Astrocyte (in vitro differentiated cells and primary cell): ENCODE measurements at regions not wholly inside any gene's neighbourhood (a gene's known extent, or its start where the extent isn't known, plus 50 kb on each side); places are given as distances from the start of the nearest gene placed in this dataset.
"Not testable (repeated sequence)": the region's sequence is repeated elsewhere in the genome, so short reads cannot be mapped to it uniquely, and the experiment has no call there.

ENCODE experiments used
- DNase-seq: peaks from one replicate; pipeline ENCODE4 v3.0.0-alpha.2; 2010; ENCODE audit warnings: low read depth
- FAIRE-seq: peaks from 2 replicates; lab custom pipeline; 2011; peaks lifted over from hg19 to GRCh38; lab: Jason Lieb, UNC
- H2AFZ ChIP-seq: 2 replicates; pipeline ENCODE4 v1.6.0; 2012; ENCODE audit warnings: low read depth, low read length, inconsistent platforms
- H3K27ac ChIP-seq: 2 replicates; pipeline ENCODE4 v1.5.1; 2011; ENCODE audit warnings: low read depth, low read length, inconsistent platforms
- H3K27me3 ChIP-seq: 2 replicates; pipeline ENCODE4 v1.6.0; 2011; ENCODE audit warnings: low read length, inconsistent platforms; ENCODE audit not compliant: insufficient read depth
- H3K36me3 ChIP-seq: 2 replicates; pipeline ENCODE4 v1.5.1; 2011; ENCODE audit warnings: low read length, inconsistent platforms; ENCODE audit not compliant: insufficient read depth
- H3K4me1 ChIP-seq: 2 replicates; pipeline ENCODE4 v1.5.1; 2011; ENCODE audit warnings: low read length, inconsistent platforms; ENCODE audit not compliant: insufficient read depth
- H3K4me2 ChIP-seq: 2 replicates; pipeline ENCODE4 v1.6.0; 2012; ENCODE audit warnings: low read length, inconsistent platforms
- H3K4me3 ChIP-seq: 2 replicates; pipeline ENCODE4 v1.5.1; 2011; ENCODE audit warnings: low read depth, mild to moderate bottlenecking, low read length, inconsistent platforms; ENCODE audit not compliant: insufficient read depth
- H3K79me2 ChIP-seq: 2 replicates; pipeline ENCODE4 v1.6.0; 2012; ENCODE audit warnings: mild to moderate bottlenecking, low read length, inconsistent platforms; ENCODE audit not compliant: insufficient read depth
- H3K9ac ChIP-seq: 2 replicates; pipeline ENCODE4 v1.6.0; 2012; ENCODE audit warnings: mild to moderate bottlenecking, low read length, inconsistent platforms
- H3K9me3 ChIP-seq: 2 replicates; pipeline ENCODE4 v1.5.1; 2012; ENCODE audit warnings: low read depth, mild to moderate bottlenecking, low read length, inconsistent platforms; ENCODE audit not compliant: insufficient read depth
- H4K20me1 ChIP-seq: 2 replicates; pipeline ENCODE4 v1.6.0; 2012; ENCODE audit warnings: low read length, inconsistent platforms; ENCODE audit not compliant: insufficient read depth
- H3K27ac Mint-ChIP-seq: one replicate; pipeline ENCODE4 v1.8.0; 2021; ENCODE audit warnings: mild to moderate bottlenecking, mixed read lengths; ENCODE audit not compliant: unreplicated experiment
- H3K27me3 Mint-ChIP-seq: one replicate; pipeline ENCODE4 v1.8.0; 2021; ENCODE audit warnings: low read depth, mixed read lengths; ENCODE audit not compliant: unreplicated experiment
- H3K36me3 Mint-ChIP-seq: one replicate; pipeline ENCODE4 v1.8.0; 2021; ENCODE audit warnings: low read depth, mixed read lengths; ENCODE audit not compliant: unreplicated experiment
- H3K4me1 Mint-ChIP-seq: one replicate; pipeline ENCODE4 v1.8.0; 2021; ENCODE audit warnings: low read depth, mixed read lengths; ENCODE audit not compliant: unreplicated experiment
- H3K4me3 Mint-ChIP-seq: one replicate; pipeline ENCODE4 v1.8.0; 2021; ENCODE audit warnings: mild to moderate bottlenecking, moderate library complexity, mixed read lengths; ENCODE audit not compliant: unreplicated experiment
- H3K9me3 Mint-ChIP-seq: one replicate; pipeline ENCODE4 v1.8.0; 2021; ENCODE audit warnings: mild to moderate bottlenecking, mixed read lengths; ENCODE audit not compliant: unreplicated experiment
- EZH2 ChIP-seq: IDR thresholded peaks from 2 replicates; pipeline ENCODE4 v1.6.1; 2012; ENCODE audit warnings: mild to moderate bottlenecking, low read length, inconsistent platforms; ENCODE audit not compliant: insufficient read depth
- TF ChIP-seq, protein P1 (sequence below): IDR thresholded peaks from 2 replicates; pipeline ENCODE4 v1.5.1; 2011; ENCODE audit warnings: low read depth, mild to moderate bottlenecking, inconsistent platforms, low read length, moderate library complexity; ENCODE audit not compliant: insufficient read depth

DNA sequence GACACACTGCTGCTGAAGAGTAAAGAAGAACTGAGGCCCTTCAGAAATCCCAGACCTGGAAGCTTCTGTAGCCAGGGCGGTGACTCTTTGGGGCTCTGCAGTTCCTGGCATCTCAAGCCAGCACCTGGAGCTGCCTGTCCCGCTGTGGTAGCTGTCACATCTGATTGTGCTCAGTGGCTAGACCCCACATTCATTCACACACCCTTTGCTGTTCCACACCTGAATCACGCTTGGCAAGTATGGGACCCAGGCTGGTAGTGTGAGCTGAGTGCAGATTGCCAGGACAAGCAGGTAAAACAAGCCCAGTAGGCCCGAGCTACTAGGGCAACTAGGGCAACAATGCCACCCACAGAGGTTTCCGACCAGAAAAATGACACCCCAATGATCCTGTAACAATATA lies 218.2 kb downstream of the VGLL3 start:
- no peak overlapping the region for H3K4me3 ChIP-seq
- no peak overlapping the region for H3K27ac Mint-ChIP-seq
- H3K4me1 ChIP-seq, result no peaks in the 10 kb centered on the region
- no peaks in the 10 kb centered on the region for H3K9me3 ChIP-seq
- FAIRE-seq, result no peak
- H3K4me3 Mint-ChIP-seq, result no peak overlapping the region
- no peak overlapping the region for H3K4me2 ChIP-seq
- no peaks in the 10 kb centered on the region for H3K36me3 Mint-ChIP-seq
- no peak overlapping the region for H3K27ac ChIP-seq
- H4K20me1 ChIP-seq, result no peaks in the 10 kb centered on the region
- H3K27me3 ChIP-seq, result no peaks in the 10 kb centered on the region
- H2AFZ ChIP-seq, result no peak overlapping the region
- H3K4me1 Mint-ChIP-seq, result no peaks in the 10 kb centered on the region
- H3K9me3 Mint-ChIP-seq, result no peaks in the 10 kb centered on the region
- no peak for DNase-seq
- TF ChIP-seq EZH2, result no peak
- TF ChIP-seq, protein P1, sequence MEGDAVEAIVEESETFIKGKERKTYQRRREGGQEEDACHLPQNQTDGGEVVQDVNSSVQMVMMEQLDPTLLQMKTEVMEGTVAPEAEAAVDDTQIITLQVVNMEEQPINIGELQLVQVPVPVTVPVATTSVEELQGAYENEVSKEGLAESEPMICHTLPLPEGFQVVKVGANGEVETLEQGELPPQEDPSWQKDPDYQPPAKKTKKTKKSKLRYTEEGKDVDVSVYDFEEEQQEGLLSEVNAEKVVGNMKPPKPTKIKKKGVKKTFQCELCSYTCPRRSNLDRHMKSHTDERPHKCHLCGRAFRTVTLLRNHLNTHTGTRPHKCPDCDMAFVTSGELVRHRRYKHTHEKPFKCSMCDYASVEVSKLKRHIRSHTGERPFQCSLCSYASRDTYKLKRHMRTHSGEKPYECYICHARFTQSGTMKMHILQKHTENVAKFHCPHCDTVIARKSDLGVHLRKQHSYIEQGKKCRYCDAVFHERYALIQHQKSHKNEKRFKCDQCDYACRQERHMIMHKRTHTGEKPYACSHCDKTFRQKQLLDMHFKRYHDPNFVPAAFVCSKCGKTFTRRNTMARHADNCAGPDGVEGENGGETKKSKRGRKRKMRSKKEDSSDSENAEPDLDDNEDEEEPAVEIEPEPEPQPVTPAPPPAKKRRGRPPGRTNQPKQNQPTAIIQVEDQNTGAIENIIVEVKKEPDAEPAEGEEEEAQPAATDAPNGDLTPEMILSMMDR, result no peak
- H3K9ac ChIP-seq, result no peak overlapping the region
- no peaks in the 10 kb centered on the region for H3K36me3 ChIP-seq
- H3K27me3 Mint-ChIP-seq, result no peaks in the 10 kb centered on the region
- H3K79me2 ChIP-seq, result no peaks in the 10 kb centered on the region

DNA sequence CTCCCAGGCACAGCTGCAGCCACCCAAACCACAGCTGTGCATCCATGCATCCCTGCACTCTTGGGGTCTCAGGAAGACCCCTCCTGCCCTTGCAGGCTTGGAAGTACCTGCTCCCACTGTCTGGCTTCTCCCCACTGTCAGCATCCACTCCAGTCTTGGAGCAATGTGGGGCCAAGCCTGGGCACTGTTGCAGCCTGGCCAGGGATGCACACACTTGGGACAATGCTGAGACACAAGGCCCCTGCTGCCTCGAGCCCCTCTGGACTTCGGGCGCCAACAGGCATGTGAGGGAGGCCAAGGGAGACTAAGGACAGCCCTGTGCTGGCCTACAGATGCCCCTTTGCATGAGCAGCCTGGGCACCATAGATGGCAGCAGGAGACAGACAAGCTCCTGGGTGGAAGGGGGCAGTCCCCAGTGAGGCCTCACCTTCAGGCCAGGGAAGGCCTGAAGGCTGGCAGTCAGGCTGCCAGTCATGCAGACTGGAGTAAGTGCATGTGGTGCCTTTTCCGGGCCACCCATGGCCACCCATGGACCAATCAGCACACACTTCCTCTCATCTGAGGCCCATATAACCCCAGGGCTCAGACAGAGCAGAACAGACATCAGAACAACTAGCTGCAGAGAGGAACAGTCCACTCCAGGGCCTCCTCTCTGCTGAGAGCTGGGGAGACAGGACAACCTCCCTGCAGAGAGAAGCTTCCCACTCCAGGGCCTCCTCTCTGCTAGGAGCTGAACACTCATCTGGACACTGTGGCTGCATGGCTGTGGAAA lies 219.0 kb downstream of the VGLL3 start:
- H3K4me3 ChIP-seq, result no peak overlapping the region
- H3K27me3 ChIP-seq, result no peaks in the 10 kb centered on the region
- H3K4me1 Mint-ChIP-seq, result no peaks in the 10 kb centered on the region
- TF ChIP-seq EZH2, result no peak
- TF ChIP-seq, protein P1, result no peak
- no peak overlapping the region for H3K9ac ChIP-seq
- no peaks in the 10 kb centered on the region for H3K36me3 Mint-ChIP-seq
- H3K4me1 ChIP-seq, result no peaks in the 10 kb centered on the region
- H3K79me2 ChIP-seq, result no peaks in the 10 kb centered on the region
- H4K20me1 ChIP-seq, result no peaks in the 10 kb centered on the region
- H3K27me3 Mint-ChIP-seq, result no peaks in the 10 kb centered on the region
- H3K27ac Mint-ChIP-seq, result no peak overlapping the region
- no peak overlapping the region for H3K27ac ChIP-seq
- no peaks in the 10 kb centered on the region for H3K36me3 ChIP-seq
- no peaks in the 10 kb centered on the region for H3K9me3 Mint-ChIP-seq
- FAIRE-seq (no peak), DNase-seq (no peak)
- H2AFZ ChIP-seq, result no peak overlapping the region
- no peak overlapping the region for H3K4me3 Mint-ChIP-seq
- no peak overlapping the region for H3K4me2 ChIP-seq
- no peaks in the 10 kb centered on the region for H3K9me3 ChIP-seq

DNA sequence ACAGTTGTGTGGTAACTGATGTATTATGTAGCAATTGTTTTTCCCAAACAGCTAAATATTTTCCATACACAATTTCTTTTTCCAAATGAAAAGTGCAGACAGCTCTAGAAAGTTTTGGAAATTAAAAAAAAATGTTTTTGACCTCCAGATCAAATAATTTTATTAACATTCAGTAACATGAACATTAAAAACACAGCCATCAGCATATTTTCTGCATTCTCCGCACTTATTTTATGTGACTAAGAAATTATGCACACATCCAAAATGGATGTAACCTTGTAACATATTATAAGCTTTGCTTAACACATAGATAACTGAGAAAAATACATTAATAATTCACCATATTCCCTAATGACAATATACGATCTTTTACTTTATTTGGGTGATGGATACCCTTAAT lies 224.6 kb downstream of the VGLL3 start:
- Mint-ChIP-seq H3K27me3 (no peaks in the 10 kb centered on the region), H3K4me1 (no peaks in the 10 kb centered on the region), H3K4me3 (no peak overlapping the region), H3K9me3 (no peaks in the 10 kb centered on the region), H3K36me3 (no peaks in the 10 kb centered on the region), H3K27ac (no peak overlapping the region)
- Histone ChIP-seq H3K4me3 (no peak overlapping the region), H3K79me2 (no peaks in the 10 kb centered on the region), H3K9me3 (no peaks in the 10 kb centered on the region), H3K27me3 (no peaks in the 10 kb centered on the region), H4K20me1 (no peaks in the 10 kb centered on the region), H3K27ac (no peak overlapping the region), H3K4me2 (no peak overlapping the region), H3K4me1 (no peaks in the 10 kb centered on the region), H3K36me3 (no peaks in the 10 kb centered on the region), H2AFZ (no peak overlapping the region), H3K9ac (no peak overlapping the region)
- no peak for FAIRE-seq
- no peak for TF ChIP-seq EZH2
- TF ChIP-seq, protein P1, result no peak
- DNase-seq, result no peak

DNA sequence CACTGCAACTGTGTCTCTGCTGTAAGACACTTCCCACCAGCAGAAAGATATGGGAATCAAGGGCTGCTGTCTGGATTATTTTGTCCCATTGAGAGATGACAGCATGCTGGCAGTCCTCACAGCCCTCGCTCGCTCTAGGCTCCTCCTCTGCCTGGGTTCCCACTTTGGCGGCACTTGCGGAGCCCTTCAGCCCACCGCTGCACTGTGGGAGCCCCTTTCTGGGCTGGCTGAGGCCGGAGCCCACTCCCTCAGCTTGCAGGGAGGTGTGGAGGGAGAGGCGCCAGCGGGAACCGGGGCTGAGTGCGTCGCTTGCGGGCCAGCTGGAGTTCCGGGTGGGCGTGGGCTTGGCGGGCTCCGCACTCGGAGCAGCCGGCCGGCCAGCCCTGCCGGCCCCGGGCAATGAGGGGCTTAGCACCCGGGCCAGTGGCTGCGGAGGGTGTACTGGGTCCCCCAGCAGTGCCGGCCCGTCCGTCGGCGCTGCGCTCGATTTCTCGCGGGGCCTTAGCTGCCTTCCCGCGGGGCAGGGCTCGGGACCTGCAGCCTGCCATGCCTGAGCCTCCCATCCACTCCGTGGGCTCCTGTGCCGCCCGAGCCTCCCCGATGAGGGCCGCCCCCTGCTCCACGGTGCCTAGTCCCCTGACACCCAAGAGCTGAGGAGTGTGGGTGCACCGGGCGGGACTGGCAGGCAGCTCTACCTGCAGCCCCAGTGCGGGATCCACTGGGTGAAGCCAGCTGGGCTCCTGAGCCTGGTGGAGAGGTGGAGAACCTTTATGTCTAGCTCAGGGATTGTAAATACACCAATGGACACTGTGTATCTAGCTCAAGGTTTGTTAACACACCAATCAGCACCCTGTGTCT lies 233.4 kb downstream of the VGLL3 start:
- not testable (repeated sequence) for H3K9ac ChIP-seq, DNase-seq, H3K4me3 Mint-ChIP-seq, H3K4me1 Mint-ChIP-seq, H3K27me3 Mint-ChIP-seq, H3K36me3 Mint-ChIP-seq, H3K9me3 ChIP-seq, H3K9me3 Mint-ChIP-seq, H3K4me1 ChIP-seq, H4K20me1 ChIP-seq, H3K27me3 ChIP-seq, H2AFZ ChIP-seq, H3K27ac ChIP-seq, H3K4me2 ChIP-seq, H3K4me3 ChIP-seq, FAIRE-seq, H3K79me2 ChIP-seq, H3K27ac Mint-ChIP-seq, H3K36me3 ChIP-seq
